ENCODE measurements at regions not wholly inside any gene's neighbourhood (a gene's known extent, or its start where the extent isn't known, plus 50 kb on each side); places are given as distances from the start of the nearest gene placed in this dataset.

- H3K9ac ChIP-seq (ENCODE audit: low read length): no peak overlapping the region
- H3K27me3 ChIP-seq (ENCODE audit: control insufficient read depth, insufficient read depth, low read length): no peaks in the 10 kb centered on the region
- H3K27ac ChIP-seq (ENCODE audit: low read depth, low read length): no peak overlapping the region
- no peaks in the 10 kb centered on the region for H3K4me1 ChIP-seq (ENCODE audit: control insufficient read depth, insufficient read depth, low read length)
- H3K4me3 ChIP-seq (ENCODE audit: low read length): no peak overlapping the region
- no peaks in the 10 kb centered on the region for H3K36me3 ChIP-seq (ENCODE audit: control insufficient read depth, insufficient read depth, low read length)
Measured at GRCh38 chr12:92556141-92556540, 146.6 kb upstream of the PLEKHG7 start.

DNA sequence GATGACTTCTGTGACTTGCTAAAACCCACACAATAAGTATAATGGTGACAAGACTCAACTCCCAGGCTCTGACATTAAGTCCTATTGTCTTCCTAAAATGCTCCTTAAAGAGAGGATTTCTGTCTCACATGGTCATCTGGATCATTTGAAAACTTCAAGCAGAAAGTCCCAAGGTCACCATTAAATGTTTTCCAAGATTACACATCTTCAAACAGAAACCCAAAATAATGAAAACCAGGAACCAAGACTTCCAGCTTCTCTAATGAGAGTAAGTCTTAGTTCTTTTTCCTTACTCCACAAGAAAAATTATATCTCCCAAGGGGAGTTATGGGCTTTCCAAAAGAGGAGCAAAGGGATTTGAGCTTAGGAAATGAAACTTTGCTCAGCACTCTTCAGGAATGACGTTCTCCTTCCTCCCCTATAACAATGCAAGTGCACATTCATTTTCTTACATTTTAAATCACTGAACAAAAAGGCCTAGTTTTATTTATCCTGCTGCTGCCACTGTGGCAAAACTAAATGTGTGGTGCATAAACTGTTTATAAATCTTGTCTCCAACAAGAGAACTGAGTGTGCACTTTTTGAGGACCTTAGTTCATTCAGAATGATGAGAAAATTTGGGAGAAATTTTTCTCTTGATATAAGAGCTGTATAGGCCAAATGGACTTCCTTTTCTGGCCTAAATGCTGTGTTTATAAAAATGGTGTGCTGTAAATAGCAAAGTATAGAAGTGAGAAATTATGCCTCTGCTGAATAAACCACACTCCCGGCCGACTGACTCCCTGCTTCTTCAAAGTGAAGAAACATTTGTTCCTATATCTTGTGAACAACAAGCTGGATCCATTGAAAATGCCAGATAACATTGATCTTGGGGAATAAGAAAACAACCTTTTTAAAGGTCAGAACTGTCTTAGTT lies 148.4 kb upstream of the PLEKHG7 start:
- Histone ChIP-seq H3K4me1 (ENCODE audit: control insufficient read depth, insufficient read depth, low read length) (no peaks in the 10 kb centered on the region), H3K27ac (ENCODE audit: low read depth, low read length) (peak overlapping the region; percentile 1)

DNA sequence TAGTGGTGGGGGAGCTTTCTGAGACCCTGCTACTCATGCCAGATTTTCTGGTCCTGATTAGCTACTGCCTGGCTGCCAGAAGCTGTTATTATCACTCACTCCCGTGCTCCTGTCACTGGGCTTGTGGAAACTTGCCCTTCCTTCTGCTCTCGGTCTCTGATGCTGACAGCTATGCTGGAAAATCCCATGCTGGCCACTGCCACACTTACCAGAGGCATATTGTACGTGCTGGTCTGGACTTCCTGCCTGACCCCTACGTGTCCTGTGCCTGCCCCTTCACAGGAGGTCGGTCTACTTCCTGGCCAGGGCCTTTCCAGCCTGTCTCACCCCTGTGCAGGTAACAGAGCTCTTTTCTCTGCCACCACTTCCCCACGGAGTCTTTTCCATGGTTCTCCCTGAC lies 149.4 kb upstream of the PLEKHG7 start:
- H3K27me3 ChIP-seq (ENCODE audit: control insufficient read depth, insufficient read depth, low read length): no peaks in the 10 kb centered on the region
- no peak overlapping the region for H3K9ac ChIP-seq (ENCODE audit: low read length)
- no peak overlapping the region for H3K4me3 ChIP-seq (ENCODE audit: low read length)
- no peaks in the 10 kb centered on the region for H3K36me3 ChIP-seq (ENCODE audit: control insufficient read depth, insufficient read depth, low read length)
- H3K4me1 ChIP-seq (ENCODE audit: control insufficient read depth, insufficient read depth, low read length): no peaks in the 10 kb centered on the region
- no peak overlapping the region for H3K27ac ChIP-seq (ENCODE audit: low read depth, low read length)

More for the DNA sequence above, 148.4 kb upstream of the PLEKHG7 start:
- H3K4me3 ChIP-seq (ENCODE audit: low read length): no peak overlapping the region
- H3K27me3 ChIP-seq (ENCODE audit: control insufficient read depth, insufficient read depth, low read length): no peaks in the 10 kb centered on the region
- H3K9ac ChIP-seq (ENCODE audit: low read length): no peak overlapping the region
- no peaks in the 10 kb centered on the region for H3K36me3 ChIP-seq (ENCODE audit: control insufficient read depth, insufficient read depth, low read length)

DNA sequence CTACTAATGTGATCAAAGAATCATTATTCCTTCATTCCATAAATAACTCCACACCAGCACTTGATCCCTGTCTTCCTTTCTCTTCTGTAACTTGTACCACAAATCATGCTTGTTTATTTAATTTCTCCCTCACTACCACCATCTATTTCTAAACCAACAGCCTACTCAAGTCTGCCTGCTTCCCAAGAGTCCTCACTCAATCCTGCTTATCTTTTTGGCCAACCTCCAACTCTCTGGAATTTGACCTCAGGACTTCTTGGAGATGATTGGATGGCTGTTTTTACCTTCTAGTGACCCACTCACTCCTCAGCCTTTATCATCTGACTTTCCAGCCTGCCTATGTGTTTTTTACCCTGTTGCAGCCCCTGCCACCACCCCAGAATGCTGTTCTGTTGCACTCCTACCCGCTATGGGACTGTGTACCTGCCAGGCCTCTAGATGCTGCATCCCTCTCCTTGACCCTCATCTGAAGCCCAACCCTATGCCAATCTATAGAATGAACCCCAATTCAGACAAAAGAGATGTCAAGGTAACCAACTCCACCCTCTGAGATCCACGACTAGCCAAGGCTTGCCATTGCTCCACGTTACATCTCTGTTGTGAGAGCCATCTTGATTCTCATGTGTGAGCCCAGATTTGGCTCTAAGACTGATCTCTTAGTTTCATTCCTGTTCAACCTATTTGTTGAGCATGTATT lies 150.2 kb upstream of the PLEKHG7 start:
- no peaks in the 10 kb centered on the region for H3K27me3 ChIP-seq (ENCODE audit: control insufficient read depth, insufficient read depth, low read length)
- H3K27ac ChIP-seq (ENCODE audit: low read depth, low read length): no peak overlapping the region
- H3K9ac ChIP-seq (ENCODE audit: low read length): no peak overlapping the region
- H3K4me1 ChIP-seq (ENCODE audit: control insufficient read depth, insufficient read depth, low read length): no peaks in the 10 kb centered on the region
- H3K4me3 ChIP-seq (ENCODE audit: low read length): no peak overlapping the region
- no peaks in the 10 kb centered on the region for H3K36me3 ChIP-seq (ENCODE audit: control insufficient read depth, insufficient read depth, low read length)

DNA sequence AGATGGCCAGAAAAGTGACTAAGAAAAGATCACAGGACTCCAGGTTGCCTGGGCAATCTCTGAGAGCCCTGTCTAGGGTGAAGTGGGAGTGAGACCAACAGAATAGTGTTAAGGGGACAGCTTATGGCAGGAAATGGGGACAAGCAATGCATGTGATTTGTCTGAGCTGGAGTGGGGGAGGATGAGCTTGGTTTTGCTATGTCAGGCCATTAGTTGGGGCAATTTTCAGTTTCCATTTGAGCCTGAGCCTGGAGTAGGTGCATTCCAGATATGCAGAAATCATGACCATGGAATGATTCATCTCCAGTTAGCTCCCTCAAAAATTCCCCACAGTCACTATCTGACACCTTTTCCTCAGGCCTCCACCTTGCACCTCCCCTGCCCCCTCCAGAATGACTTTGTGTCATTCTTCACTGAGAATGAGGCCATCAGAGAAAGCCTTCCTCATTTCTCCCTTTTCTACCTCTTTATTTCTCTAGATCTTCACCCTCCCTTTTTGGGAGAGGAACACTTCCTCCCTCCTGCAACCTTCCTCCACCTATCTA lies 150.9 kb upstream of the PLEKHG7 start:
- no peak overlapping the region for H3K4me3 ChIP-seq (ENCODE audit: low read length)
- no peaks in the 10 kb centered on the region for H3K27me3 ChIP-seq (ENCODE audit: control insufficient read depth, insufficient read depth, low read length)
- H3K27ac ChIP-seq (ENCODE audit: low read depth, low read length): no peak overlapping the region
- no peak overlapping the region for H3K9ac ChIP-seq (ENCODE audit: low read length)
- H3K36me3 ChIP-seq (ENCODE audit: control insufficient read depth, insufficient read depth, low read length): no peaks in the 10 kb centered on the region
- no peaks in the 10 kb centered on the region for H3K4me1 ChIP-seq (ENCODE audit: control insufficient read depth, insufficient read depth, low read length)

GRCh38 chr12:92551210-92551609 lies 151.6 kb upstream of the PLEKHG7 start:
- no peak overlapping the region for H3K27ac ChIP-seq (ENCODE audit: low read depth, low read length)
- H3K9ac ChIP-seq (ENCODE audit: low read length): no peak overlapping the region
- H3K4me1 ChIP-seq (ENCODE audit: control insufficient read depth, insufficient read depth, low read length): no peaks in the 10 kb centered on the region
- no peaks in the 10 kb centered on the region for H3K36me3 ChIP-seq (ENCODE audit: control insufficient read depth, insufficient read depth, low read length)
- no peak overlapping the region for H3K4me3 ChIP-seq (ENCODE audit: low read length)
- no peaks in the 10 kb centered on the region for H3K27me3 ChIP-seq (ENCODE audit: control insufficient read depth, insufficient read depth, low read length)

- no peak overlapping the region for H3K27ac ChIP-seq (ENCODE audit: low read depth, low read length)
- H3K4me3 ChIP-seq (ENCODE audit: low read length): no peak overlapping the region
- no peaks in the 10 kb centered on the region for H3K27me3 ChIP-seq (ENCODE audit: control insufficient read depth, insufficient read depth, low read length)
- no peak overlapping the region for H3K9ac ChIP-seq (ENCODE audit: low read length)
- no peaks in the 10 kb centered on the region for H3K36me3 ChIP-seq (ENCODE audit: control insufficient read depth, insufficient read depth, low read length)
- no peaks in the 10 kb centered on the region for H3K4me1 ChIP-seq (ENCODE audit: control insufficient read depth, insufficient read depth, low read length)
Measured at GRCh38 chr12:92550661-92551060, 152.1 kb upstream of the PLEKHG7 start.

DNA sequence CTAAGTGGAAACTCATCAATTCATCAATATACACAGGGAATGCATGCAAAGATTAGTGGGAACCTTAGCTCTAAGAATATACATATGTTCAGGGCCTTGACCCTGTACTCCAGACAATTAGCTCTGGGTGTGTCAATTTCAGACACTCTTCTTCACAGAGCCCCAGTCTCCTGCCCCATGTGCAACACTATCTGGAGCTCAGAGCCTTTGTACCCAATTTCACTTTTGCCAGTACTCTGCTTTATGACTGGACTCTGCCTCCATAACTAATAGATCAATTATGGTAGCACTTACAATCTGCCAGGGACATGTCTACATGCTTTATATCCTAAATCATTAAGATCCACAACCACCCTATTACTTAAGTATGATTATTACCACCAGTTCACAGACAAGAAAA lies 152.5 kb upstream of the PLEKHG7 start:
- no peak overlapping the region for H3K27ac ChIP-seq (ENCODE audit: low read depth, low read length)

DNA sequence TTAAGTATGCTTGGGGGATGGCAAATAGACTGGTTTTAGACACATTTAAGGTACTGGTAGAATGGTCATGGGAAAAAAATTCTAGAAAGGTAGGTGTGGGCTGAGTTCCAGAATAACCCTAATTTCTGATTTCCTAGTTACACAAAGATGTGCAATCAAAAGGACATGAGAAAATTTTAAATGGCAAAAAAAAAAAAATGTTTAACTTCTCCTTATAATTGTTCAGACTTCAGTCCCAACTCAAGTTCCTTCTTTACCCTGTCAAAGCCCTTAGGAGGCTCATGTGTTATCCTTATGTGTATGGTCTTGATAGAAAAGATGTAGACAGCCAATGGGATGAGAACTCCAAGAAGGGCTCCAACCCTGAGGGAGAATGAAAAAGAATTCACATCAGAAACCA lies 153.3 kb upstream of the PLEKHG7 start:
- H3K36me3 ChIP-seq (ENCODE audit: control insufficient read depth, insufficient read depth, low read length): no peaks in the 10 kb centered on the region

More for the DNA sequence above, 152.5 kb upstream of the PLEKHG7 start:
- Histone ChIP-seq H3K4me1 (ENCODE audit: control insufficient read depth, insufficient read depth, low read length) (no peaks in the 10 kb centered on the region), H3K4me3 (ENCODE audit: low read length) (no peak overlapping the region), H3K36me3 (ENCODE audit: control insufficient read depth, insufficient read depth, low read length) (no peaks in the 10 kb centered on the region), H3K27me3 (ENCODE audit: control insufficient read depth, insufficient read depth, low read length) (no peaks in the 10 kb centered on the region), H3K9ac (ENCODE audit: low read length) (no peak overlapping the region)

DNA sequence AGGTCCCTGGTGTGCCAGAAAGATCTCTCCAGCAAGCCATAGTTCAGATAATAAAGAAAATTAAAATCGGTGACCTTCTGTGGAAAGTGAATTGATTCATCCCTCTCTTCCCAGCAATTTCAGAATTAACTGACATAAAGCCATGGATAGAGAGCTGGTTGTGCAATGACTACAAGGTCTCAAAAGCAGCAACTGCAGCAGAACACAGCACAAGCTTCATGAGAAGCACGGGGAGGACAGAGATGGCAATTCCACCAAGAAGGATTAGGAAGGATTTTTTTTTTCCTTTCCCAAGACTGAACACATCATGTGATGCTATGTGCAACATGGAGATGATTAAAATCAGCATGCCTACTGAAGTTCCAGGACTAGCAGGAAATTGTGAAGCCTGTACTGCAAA lies 154.9 kb upstream of the PLEKHG7 start:
- Histone ChIP-seq H3K36me3 (ENCODE audit: control insufficient read depth, insufficient read depth, low read length) (no peaks in the 10 kb centered on the region), H3K27me3 (ENCODE audit: control insufficient read depth, insufficient read depth, low read length) (no peaks in the 10 kb centered on the region), H3K9ac (ENCODE audit: low read length) (no peak overlapping the region), H3K4me1 (ENCODE audit: control insufficient read depth, insufficient read depth, low read length) (peaks cover 4% of the 10 kb centered on the region), H3K4me3 (ENCODE audit: low read length) (no peak overlapping the region), H3K27ac (ENCODE audit: low read depth, low read length) (no peak overlapping the region)

More for the DNA sequence above, 153.3 kb upstream of the PLEKHG7 start:
- H3K4me3 ChIP-seq (ENCODE audit: low read length): no peak overlapping the region
- no peaks in the 10 kb centered on the region for H3K27me3 ChIP-seq (ENCODE audit: control insufficient read depth, insufficient read depth, low read length)
- H3K9ac ChIP-seq (ENCODE audit: low read length): no peak overlapping the region
- no peak overlapping the region for H3K27ac ChIP-seq (ENCODE audit: low read depth, low read length)
- no peaks in the 10 kb centered on the region for H3K4me1 ChIP-seq (ENCODE audit: control insufficient read depth, insufficient read depth, low read length)

DNA sequence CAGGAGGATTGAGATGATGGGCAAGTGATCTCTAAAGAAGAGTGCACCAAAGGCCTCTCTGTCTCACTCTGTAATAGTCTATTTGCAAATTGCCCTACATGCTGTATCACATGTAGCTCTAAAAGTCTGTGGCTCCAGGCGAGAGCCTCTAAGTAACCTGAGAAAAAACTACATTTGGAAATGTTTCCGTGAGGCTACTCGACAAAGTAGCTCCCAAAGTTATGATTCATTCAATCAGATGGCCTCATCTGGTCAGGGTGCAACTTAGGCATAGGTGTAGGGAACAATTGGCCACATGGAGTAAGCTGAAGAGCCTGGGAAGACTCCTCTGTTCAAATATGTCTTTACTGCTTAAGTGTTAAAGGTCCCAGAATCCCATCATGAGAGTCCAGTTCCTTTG lies 155.4 kb upstream of the PLEKHG7 start:
- no peak overlapping the region for H3K4me3 ChIP-seq (ENCODE audit: low read length)
- H3K27ac ChIP-seq (ENCODE audit: low read depth, low read length): no peak overlapping the region
- peaks cover 4% of the 10 kb centered on the region for H3K4me1 ChIP-seq (ENCODE audit: control insufficient read depth, insufficient read depth, low read length)
- no peaks in the 10 kb centered on the region for H3K27me3 ChIP-seq (ENCODE audit: control insufficient read depth, insufficient read depth, low read length)
- H3K36me3 ChIP-seq (ENCODE audit: control insufficient read depth, insufficient read depth, low read length): no peaks in the 10 kb centered on the region
- H3K9ac ChIP-seq (ENCODE audit: low read length): no peak overlapping the region

- H3K4me3 ChIP-seq (ENCODE audit: low read length): no peak overlapping the region
- H3K9ac ChIP-seq (ENCODE audit: low read length): no peak overlapping the region
- no peaks in the 10 kb centered on the region for H3K36me3 ChIP-seq (ENCODE audit: control insufficient read depth, insufficient read depth, low read length)
- H3K4me1 ChIP-seq (ENCODE audit: control insufficient read depth, insufficient read depth, low read length): peaks cover 4% of the 10 kb centered on the region
- H3K27ac ChIP-seq (ENCODE audit: low read depth, low read length): no peak overlapping the region
- no peaks in the 10 kb centered on the region for H3K27me3 ChIP-seq (ENCODE audit: control insufficient read depth, insufficient read depth, low read length)
Measured at GRCh38 chr12:92546635-92547348, 156.0 kb upstream of the PLEKHG7 start.

Measured in rectal smooth muscle tissue (tissue), 1 donor.